H9 (cell line): ENCODE measurements at regions not wholly inside any gene's neighbourhood (a gene's known extent, or its start where the extent isn't known, plus 50 kb on each side); places are given as distances from the start of the nearest gene placed in this dataset.

Experiments
- DNase-seq: peaks from one replicate; pipeline ENCODE4 v3.0.0-alpha.2; 2017
- H2AFZ ChIP-seq: one replicate; pipeline ENCODE4 v1.6.1; 2013; ENCODE audit warnings: mild to moderate bottlenecking, low read length, control low read depth, moderate library complexity
- H2AK5ac ChIP-seq: 2 replicates; pipeline ENCODE4 v1.6.1; 2013; ENCODE audit warnings: low read length, control low read depth, mixed read lengths; ENCODE audit not compliant: insufficient read length
- H2BK120ac ChIP-seq: one replicate; pipeline ENCODE4 v1.6.1; 2013; ENCODE audit warnings: low read depth, mild to moderate bottlenecking, low read length, control low read depth, inconsistent platforms; ENCODE audit not compliant: poor library complexity, severe bottlenecking
- H2BK12ac ChIP-seq: 2 replicates; pipeline ENCODE4 v1.6.1; 2013; ENCODE audit warnings: low read length, control low read depth, mixed read lengths, low read depth; ENCODE audit not compliant: insufficient read length
- H2BK15ac ChIP-seq: 2 replicates; pipeline ENCODE4 v1.6.1; 2013; ENCODE audit warnings: low read depth, low read length, control low read depth
- H2BK20ac ChIP-seq: one replicate; pipeline ENCODE4 v1.6.1; 2013; ENCODE audit warnings: low read depth, mild to moderate bottlenecking, low read length, control low read depth, inconsistent platforms; ENCODE audit not compliant: poor library complexity, severe bottlenecking
- H2BK5ac ChIP-seq: 2 replicates; pipeline ENCODE4 v1.6.1; 2013; ENCODE audit warnings: low read length, control low read depth, mixed read lengths; ENCODE audit not compliant: insufficient read length
- H3K14ac ChIP-seq: 2 replicates; pipeline ENCODE4 v1.6.1; 2013; ENCODE audit warnings: low read length, control low read depth; ENCODE audit not compliant: insufficient read depth
- H3K18ac ChIP-seq: 2 replicates; pipeline ENCODE4 v1.6.1; 2013; ENCODE audit warnings: low read depth, mild to moderate bottlenecking, mixed read lengths, low read length, control low read depth; ENCODE audit not compliant: insufficient read length
- H3K23ac ChIP-seq: 2 replicates; pipeline ENCODE4 v1.6.1; 2013; ENCODE audit warnings: low read length, control low read depth, mixed read lengths, low read depth; ENCODE audit not compliant: insufficient read length
- H3K23me2 ChIP-seq: 2 replicates; pipeline ENCODE4 v1.6.1; 2013; ENCODE audit warnings: low read depth, mild to moderate bottlenecking, mixed read lengths, low read length, control low read depth; ENCODE audit not compliant: insufficient read length, poor library complexity, severe bottlenecking
- H3K27ac ChIP-seq: 2 replicates; pipeline ENCODE4 v1.5.1; 2013; ENCODE audit warnings: low read length, control low read depth, mixed read lengths, low read depth; ENCODE audit not compliant: insufficient read length
- H3K27me3 ChIP-seq: 2 replicates; pipeline ENCODE4 v1.6.1; 2013; ENCODE audit warnings: low read length, control low read depth, inconsistent platforms; ENCODE audit not compliant: insufficient read depth
- H3K4ac ChIP-seq: 2 replicates; pipeline ENCODE4 v1.6.1; 2013; ENCODE audit warnings: low read depth, mild to moderate bottlenecking, control low read depth, inconsistent platforms, low read length, moderate library complexity
- H3K4me1 ChIP-seq: 2 replicates; pipeline ENCODE4 v1.6.1; 2013; ENCODE audit warnings: low read length, control low read depth, inconsistent platforms; ENCODE audit not compliant: insufficient read depth
- H3K4me2 ChIP-seq: 2 replicates; pipeline ENCODE4 v1.6.1; 2013; ENCODE audit warnings: low read length, control low read depth, mixed read lengths; ENCODE audit not compliant: insufficient read length, insufficient read depth
- H3K56ac ChIP-seq: 2 replicates; pipeline ENCODE4 v1.6.1; 2013; ENCODE audit warnings: low read depth, mild to moderate bottlenecking, mixed read lengths, low read length, control low read depth; ENCODE audit not compliant: insufficient read length
- H3K79me1 ChIP-seq: 2 replicates; pipeline ENCODE4 v1.6.1; 2013; ENCODE audit warnings: low read depth, mild to moderate bottlenecking, moderate library complexity, low read length, control low read depth, inconsistent platforms; ENCODE audit not compliant: insufficient read depth, poor library complexity, severe bottlenecking
- H3K79me2 ChIP-seq: 2 replicates; pipeline ENCODE4 v1.6.1; 2013; ENCODE audit warnings: low read length, control low read depth, inconsistent platforms; ENCODE audit not compliant: insufficient read depth
- H3K9ac ChIP-seq: 2 replicates; pipeline ENCODE4 v1.6.1; 2013; ENCODE audit warnings: low read length, control low read depth, mixed read lengths; ENCODE audit not compliant: insufficient read length; ENCODE audit errors: extremely low read depth
- H3K9me3 ChIP-seq: one replicate; pipeline ENCODE4 v1.6.1; 2013; ENCODE audit warnings: low read depth, low read length, inconsistent platforms; ENCODE audit not compliant: control insufficient read depth
- H3T11ph ChIP-seq: one replicate; pipeline ENCODE4 v1.6.1; 2013; ENCODE audit warnings: mild to moderate bottlenecking, low read length, control low read depth, inconsistent platforms
- H4K20me1 ChIP-seq: one replicate; pipeline ENCODE4 v1.6.1; 2013; ENCODE audit not compliant: control insufficient read depth, insufficient read length, insufficient read depth
- H4K5ac ChIP-seq: 2 replicates; pipeline ENCODE4 v1.6.1; 2013; ENCODE audit warnings: low read depth, mild to moderate bottlenecking, mixed read lengths, low read length, control low read depth; ENCODE audit not compliant: insufficient read length
- H4K8ac ChIP-seq: replicated peaks from 2 replicates; pipeline ENCODE4 v1.6.1; 2013; ENCODE audit warnings: low read length, control low read depth, mixed read lengths, low read depth; ENCODE audit not compliant: insufficient read length
- H4K91ac ChIP-seq: 2 replicates; pipeline ENCODE4 v1.6.1; 2013; ENCODE audit warnings: low read depth, mild to moderate bottlenecking, moderate library complexity, mixed read lengths, low read length, control low read depth; ENCODE audit not compliant: insufficient read length
- H3K27ac Mint-ChIP-seq, 3 experiments: 2 replicates in 2 of 3; 3 replicates in 1 of 3; pipeline ENCODE4 v1.8.0; 2020 to 2021; ENCODE audit warnings: mixed read lengths in 3 of 3, mild to moderate bottlenecking in 1 of 3, moderate library complexity in 1 of 3
- H3K27me3 Mint-ChIP-seq: 2 replicates; pipeline ENCODE4 v1.8.0; 2021; ENCODE audit warnings: low read depth, mild to moderate bottlenecking, moderate library complexity, mixed read lengths
- H3K36me3 Mint-ChIP-seq, 3 experiments: 2 replicates in 2 of 3; 3 replicates in 1 of 3; pipeline ENCODE4 v1.8.0; 2020 to 2021; ENCODE audit warnings: low read depth in 3 of 3, mixed read lengths in 3 of 3; ENCODE audit not compliant: insufficient read depth in 1 of 3
- H3K4me1 Mint-ChIP-seq, 2 experiments: 2 replicates each; pipeline ENCODE4 v1.8.0; 2020; ENCODE audit warnings: mixed read lengths in 2 of 2
- H3K4me3 Mint-ChIP-seq, 2 experiments: 2 replicates in 1 of 2; 3 replicates in 1 of 2; pipeline ENCODE4 v1.8.0; 2020 to 2021; ENCODE audit warnings: mild to moderate bottlenecking in 2 of 2, mixed read lengths in 2 of 2, moderate library complexity in 1 of 2
- H3K9me3 Mint-ChIP-seq, 2 experiments: 2 replicates in 1 of 2; 3 replicates in 1 of 2; pipeline ENCODE4 v1.8.0; 2020; ENCODE audit warnings: mild to moderate bottlenecking in 2 of 2, mixed read lengths in 2 of 2, moderate library complexity in 1 of 2
- whole genome bisulfite sequencing: extraction: QIAGEN DNeasy Blood & Tissue Kit; methylation state at CpG from one replicate; pipeline ENCODE4 v1.1.7; 2013; ENCODE audit warnings: missing lambda C conversion rate, low lambda C conversion rate, mixed read lengths; ENCODE audit not compliant: insufficient read length; ENCODE audit errors: extremely low coverage; 5-methylcytosine and 5-hydroxymethylcytosine counted together
- TF ChIP-seq, protein P1 (sequence below): fragments of 200-600 bp; sonication (generic); conservative IDR thresholded peaks from 3 replicates; pipeline ENCODE4 v1.8.0; 2021; ENCODE audit warnings: antibody characterized with exemption, mild to moderate bottlenecking

DNA sequence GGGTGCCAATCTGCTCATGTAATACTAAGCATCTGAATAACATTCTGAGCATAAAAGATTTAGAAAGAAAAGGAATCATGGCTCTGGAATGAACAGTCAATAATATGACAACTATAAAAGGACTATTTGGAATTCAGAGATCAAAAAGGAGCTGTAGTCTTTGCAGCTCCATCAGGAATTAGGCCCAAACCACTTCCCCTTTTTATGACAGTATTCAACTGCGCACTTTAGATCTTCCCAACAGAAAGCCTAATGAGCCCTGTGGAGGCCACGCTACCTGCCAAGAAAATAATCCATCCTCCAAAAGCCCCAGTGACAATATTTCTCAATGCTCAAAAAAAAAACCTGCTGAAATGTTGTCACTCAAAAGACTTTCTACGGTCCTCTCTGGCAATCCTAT, 163.2 kb downstream of the SNX7 start:
- Histone ChIP-seq H3K4me1 (no peaks in the 10 kb centered on the region), H2BK20ac (no peak overlapping the region), H4K91ac (no peak overlapping the region), H2AK5ac (no peak overlapping the region), H3K27ac (no peak overlapping the region), H4K20me1 (no peaks in the 10 kb centered on the region), H2BK120ac (no peak overlapping the region), H3K4me2 (no peak overlapping the region), H3K79me1 (no peaks in the 10 kb centered on the region), H2BK12ac (no peak overlapping the region), H3K9me3 (no peaks in the 10 kb centered on the region), H2AFZ (no peak overlapping the region), H3K4ac (no peak overlapping the region), H3K27me3 (no peaks in the 10 kb centered on the region), H3K23ac (no peak overlapping the region), H3K9ac (no peak overlapping the region), H3K56ac (no peak overlapping the region), H3K18ac (no peak overlapping the region), H3K23me2 (no peaks in the 10 kb centered on the region), H4K5ac (no peak overlapping the region), H3K14ac (no peak overlapping the region), H3K79me2 (no peaks in the 10 kb centered on the region), H2BK15ac (no peak overlapping the region), H2BK5ac (no peak overlapping the region), H3T11ph (no peak overlapping the region), H4K8ac (no peak overlapping the region)
- peaks cover 0 to 5% (median 0%) of the 10 kb centered on the region in 3 experiments; a peak in 3 of 7 replicates for H3K36me3 Mint-ChIP-seq
- peaks cover 6 to 15% of the 10 kb centered on the region in 2 experiments; a peak in 3 of 4 replicates for H3K4me1 Mint-ChIP-seq
- no peaks in the 10 kb centered on the region for H3K27me3 Mint-ChIP-seq
- no CpG with 5 or more reads among the region's 3 CpGs for WGBS
- no peak overlapping the region for H3K4me3 Mint-ChIP-seq
- peaks cover 1 to 2% of the 10 kb centered on the region in 2 experiments; a peak in 3 of 5 replicates for H3K9me3 Mint-ChIP-seq
- TF ChIP-seq, protein P1, sequence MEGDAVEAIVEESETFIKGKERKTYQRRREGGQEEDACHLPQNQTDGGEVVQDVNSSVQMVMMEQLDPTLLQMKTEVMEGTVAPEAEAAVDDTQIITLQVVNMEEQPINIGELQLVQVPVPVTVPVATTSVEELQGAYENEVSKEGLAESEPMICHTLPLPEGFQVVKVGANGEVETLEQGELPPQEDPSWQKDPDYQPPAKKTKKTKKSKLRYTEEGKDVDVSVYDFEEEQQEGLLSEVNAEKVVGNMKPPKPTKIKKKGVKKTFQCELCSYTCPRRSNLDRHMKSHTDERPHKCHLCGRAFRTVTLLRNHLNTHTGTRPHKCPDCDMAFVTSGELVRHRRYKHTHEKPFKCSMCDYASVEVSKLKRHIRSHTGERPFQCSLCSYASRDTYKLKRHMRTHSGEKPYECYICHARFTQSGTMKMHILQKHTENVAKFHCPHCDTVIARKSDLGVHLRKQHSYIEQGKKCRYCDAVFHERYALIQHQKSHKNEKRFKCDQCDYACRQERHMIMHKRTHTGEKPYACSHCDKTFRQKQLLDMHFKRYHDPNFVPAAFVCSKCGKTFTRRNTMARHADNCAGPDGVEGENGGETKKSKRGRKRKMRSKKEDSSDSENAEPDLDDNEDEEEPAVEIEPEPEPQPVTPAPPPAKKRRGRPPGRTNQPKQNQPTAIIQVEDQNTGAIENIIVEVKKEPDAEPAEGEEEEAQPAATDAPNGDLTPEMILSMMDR, result no peak
- DNase-seq, result no peak
- no peak overlapping the region for H3K27ac Mint-ChIP-seq
